ENCODE measurements at regions not wholly inside any gene's neighbourhood (a gene's known extent, or its start where the extent isn't known, plus 50 kb on each side); places are given as distances from the start of the nearest gene placed in this dataset.

DNA sequence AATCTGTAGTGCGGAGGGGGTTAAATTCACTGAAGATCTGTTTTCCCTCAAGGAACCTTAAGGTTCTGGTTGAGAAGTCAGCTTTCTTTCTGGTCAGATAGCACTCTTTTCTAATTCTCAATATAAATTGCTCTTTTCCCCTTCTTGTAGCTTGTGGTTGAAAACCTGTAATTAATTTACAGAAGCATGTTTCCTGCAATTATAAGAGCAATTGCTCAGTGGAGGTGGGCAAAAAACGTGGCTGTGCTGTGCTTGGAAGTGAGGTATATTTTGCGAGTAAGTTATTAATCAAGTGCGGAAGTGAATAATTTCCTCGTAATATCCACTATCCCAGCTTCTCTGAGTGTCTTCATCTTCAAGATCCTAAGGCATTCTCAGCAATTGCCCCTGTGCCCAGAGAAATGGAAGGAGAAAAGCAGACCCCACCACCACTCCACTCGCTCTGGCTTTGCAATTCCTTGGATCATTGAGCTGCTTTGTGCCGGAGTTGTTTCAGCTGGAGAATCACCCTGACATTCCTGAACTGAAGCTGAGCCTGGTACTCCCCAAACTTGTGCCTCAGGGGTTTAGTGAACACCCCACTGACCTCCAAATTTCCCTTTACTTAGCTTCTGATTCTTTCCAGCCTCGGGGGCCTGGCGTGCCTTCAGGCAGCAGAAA lies 140.6 kb downstream of the LRRC70 start:
- Histone ChIP-seq H3K9me1 (ENCODE audit: control insufficient read depth, insufficient read depth, low read length) (no peaks in the 10 kb centered on the region), H3K4me3 (no peak overlapping the region), H3K36me3 (ENCODE audit: control insufficient read depth, insufficient read depth, low read length) (no peaks in the 10 kb centered on the region), H3K79me2 (ENCODE audit: control insufficient read depth, insufficient read depth, low read length) (no peaks in the 10 kb centered on the region), H4K20me1 (replicated peaks; ENCODE audit: control insufficient read depth, insufficient read depth, low read length) (no peaks in the 10 kb centered on the region), H2AFZ (ENCODE audit: low read depth, low read length) (no peak overlapping the region), H3K9me3 (replicated peaks; ENCODE audit: control insufficient read depth, insufficient read depth, low read depth, low read length) (no peaks in the 10 kb centered on the region), H3K4me2 (ENCODE audit: insufficient read depth, low read length) (no peak overlapping the region), H3K9ac (ENCODE audit: insufficient read depth in 1 of 2, low read depth in 2 of 2, low read length in 2 of 2) (no peak overlapping the region), H3K27ac (ENCODE audit: extremely low read depth, low read depth, low read length) (no peak overlapping the region), H3K27me3 (ENCODE audit: control insufficient read depth in 2 of 2, insufficient read depth in 2 of 2, low read length in 2 of 2) (no peaks in the 10 kb centered on the region), H3K4me1 (replicated peaks in 1 of 2; ENCODE audit: control insufficient read depth in 2 of 2, insufficient read depth in 2 of 2, low read length in 2 of 2) (no peaks in the 10 kb centered on the region)
- FAIRE-seq: no peak
- ChIA-PET CTCF (ENCODE audit: low intra/inter-chr PET ratio) (no interaction called here), POLR2A (interaction anchor here (0.6 to 1.3 kb wide), 4 partner anchors 9 to 753 kb away, joined by 3 to 4 read pairs (median 3); no protein-coding TSS in a partner anchor)
- 12% methylated on average over 9 of the region's 9 CpGs for WGBS (ENCODE audit: insufficient coverage, low coverage, missing lambda C conversion rate)
- in situ Hi-C loops (cut with MboI): no loop called here
- no TSS peak for BruUV-seq (replicated peaks)
- ATAC-seq: no peak
- intact Hi-C loops (cut with micrococcal nuclease): no loop called here
- no peak for DNase-seq (ENCODE audit: extremely low read depth in 1 of 4, low spot score in 3 of 4)
- no peak for TF ChIP-seq RREB1 (CRISPR knock-in tag; IDR thresholded peaks at IDR 0.05)
- no peak for TF ChIP-seq MEIS2 (IDR thresholded peaks at IDR 0.05; ENCODE audit: partially characterized antibody)
- TF ChIP-seq ZNF174 (CRISPR knock-in tag; IDR thresholded peaks at IDR 0.05): no peak
- TF ChIP-seq, protein P1, sequence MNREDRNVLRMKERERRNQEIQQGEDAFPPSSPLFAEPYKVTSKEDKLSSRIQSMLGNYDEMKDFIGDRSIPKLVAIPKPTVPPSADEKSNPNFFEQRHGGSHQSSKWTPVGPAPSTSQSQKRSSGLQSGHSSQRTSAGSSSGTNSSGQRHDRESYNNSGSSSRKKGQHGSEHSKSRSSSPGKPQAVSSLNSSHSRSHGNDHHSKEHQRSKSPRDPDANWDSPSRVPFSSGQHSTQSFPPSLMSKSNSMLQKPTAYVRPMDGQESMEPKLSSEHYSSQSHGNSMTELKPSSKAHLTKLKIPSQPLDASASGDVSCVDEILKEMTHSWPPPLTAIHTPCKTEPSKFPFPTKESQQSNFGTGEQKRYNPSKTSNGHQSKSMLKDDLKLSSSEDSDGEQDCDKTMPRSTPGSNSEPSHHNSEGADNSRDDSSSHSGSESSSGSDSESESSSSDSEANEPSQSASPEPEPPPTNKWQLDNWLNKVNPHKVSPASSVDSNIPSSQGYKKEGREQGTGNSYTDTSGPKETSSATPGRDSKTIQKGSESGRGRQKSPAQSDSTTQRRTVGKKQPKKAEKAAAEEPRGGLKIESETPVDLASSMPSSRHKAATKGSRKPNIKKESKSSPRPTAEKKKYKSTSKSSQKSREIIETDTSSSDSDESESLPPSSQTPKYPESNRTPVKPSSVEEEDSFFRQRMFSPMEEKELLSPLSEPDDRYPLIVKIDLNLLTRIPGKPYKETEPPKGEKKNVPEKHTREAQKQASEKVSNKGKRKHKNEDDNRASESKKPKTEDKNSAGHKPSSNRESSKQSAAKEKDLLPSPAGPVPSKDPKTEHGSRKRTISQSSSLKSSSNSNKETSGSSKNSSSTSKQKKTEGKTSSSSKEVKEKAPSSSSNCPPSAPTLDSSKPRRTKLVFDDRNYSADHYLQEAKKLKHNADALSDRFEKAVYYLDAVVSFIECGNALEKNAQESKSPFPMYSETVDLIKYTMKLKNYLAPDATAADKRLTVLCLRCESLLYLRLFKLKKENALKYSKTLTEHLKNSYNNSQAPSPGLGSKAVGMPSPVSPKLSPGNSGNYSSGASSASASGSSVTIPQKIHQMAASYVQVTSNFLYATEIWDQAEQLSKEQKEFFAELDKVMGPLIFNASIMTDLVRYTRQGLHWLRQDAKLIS (CRISPR knock-in tag; IDR thresholded peaks at IDR 0.05): no peak
- TF ChIP-seq FUS (optimal IDR thresholded peaks at IDR 0.05; ENCODE audit: low read depth, low read length): no peak
- no peak for TF ChIP-seq CEBPB (tag; IDR thresholded peaks at IDR 0.05)
- no peak for TF ChIP-seq ZNF232 (CRISPR knock-in tag; IDR thresholded peaks at IDR 0.05)
- no peak for TF ChIP-seq MCM3 (IDR thresholded peaks at IDR 0.05)
- no peak for TF ChIP-seq SMAD4 (CRISPR knock-in tag; conservative IDR thresholded peaks at IDR 0.05)
- no peak for TF ChIP-seq DEAF1 (CRISPR knock-in tag; IDR thresholded peaks at IDR 0.05)
- TF ChIP-seq GTF2E2 (tag; IDR thresholded peaks at IDR 0.05): no peak

All from K562 (cell line).